Prostate gland (tissue), 2 donors: ENCODE measurements at regions not wholly inside any gene's neighbourhood (a gene's known extent, or its start where the extent isn't known, plus 50 kb on each side); places are given as distances from the start of the nearest gene placed in this dataset.

Experiments
- DNase-seq: peaks from one replicate; pipeline ENCODE4 v3.0.0-alpha.2; 2019; ENCODE audit warnings: low spot score
- H3K27ac ChIP-seq, 2 donors: fragments of 200-600 bp; sonication (generic); 2 replicates each; pipeline ENCODE4 v1.5.1; 2017 to 2019
- H3K27me3 ChIP-seq: fragments of 200-600 bp; sonication (generic); replicated peaks from 2 replicates; pipeline ENCODE4 v1.5.1; 2019; ENCODE audit not compliant: insufficient read depth
- H3K36me3 ChIP-seq, 2 donors: fragments of 200-600 bp; sonication (generic); 1 replicate in 1 of 2; 2 replicates in 1 of 2; pipeline versions ENCODE4 v1.5.1 to v1.8.1; 2017 to 2019
- H3K4me1 ChIP-seq: fragments of 200-600 bp; sonication (generic); replicated peaks from 2 replicates; pipeline ENCODE4 v1.5.1; 2019
- H3K4me3 ChIP-seq, 2 donors: fragments of 200-600 bp; sonication (generic); 2 replicates each; pipeline ENCODE4 v1.5.1; 2017 to 2019
- H3K9me3 ChIP-seq: fragments of 200-600 bp; sonication (generic); 2 replicates; pipeline ENCODE4 v1.5.1; 2017
- POLR2A ChIP-seq: fragments of 450-650 bp; IDR thresholded peaks from one replicate; pipeline ENCODE4 v1.6.1; 2016; ENCODE audit warnings: antibody characterized with exemption, mild to moderate bottlenecking
- POLR2AphosphoS5 ChIP-seq: sonication (generic); formaldehyde crosslinking; IDR thresholded peaks from one replicate; pipeline ENCODE4 v1.6.1; 2017; ENCODE audit warnings: antibody characterized with exemption
- WGBS: methylation state at CpG from one replicate; pipeline ENCODE4 v1.1.5; 2018; 5-methylcytosine and 5-hydroxymethylcytosine counted together
- intact Hi-C: fragments of 100-400 bp; cut with DNase I; formaldehyde crosslinking; loops from one replicate; pipeline ENCODE4 v1.14.2; 2022
- TF ChIP-seq, protein P1 (sequence below), 4 experiments: fragments of 200-600 bp in 2 of 4; fragments of 450-650 bp in 2 of 4; sonication (generic) in 2 of 4; IDR thresholded peaks; 1 replicate in 3 of 4; 2 replicates in 1 of 4; pipeline ENCODE4 v1.5.1; 2016 to 2019; ENCODE audit warnings: antibody characterized with exemption in 4 of 4, mild to moderate bottlenecking in 2 of 4, moderate library complexity in 2 of 4

DNA sequence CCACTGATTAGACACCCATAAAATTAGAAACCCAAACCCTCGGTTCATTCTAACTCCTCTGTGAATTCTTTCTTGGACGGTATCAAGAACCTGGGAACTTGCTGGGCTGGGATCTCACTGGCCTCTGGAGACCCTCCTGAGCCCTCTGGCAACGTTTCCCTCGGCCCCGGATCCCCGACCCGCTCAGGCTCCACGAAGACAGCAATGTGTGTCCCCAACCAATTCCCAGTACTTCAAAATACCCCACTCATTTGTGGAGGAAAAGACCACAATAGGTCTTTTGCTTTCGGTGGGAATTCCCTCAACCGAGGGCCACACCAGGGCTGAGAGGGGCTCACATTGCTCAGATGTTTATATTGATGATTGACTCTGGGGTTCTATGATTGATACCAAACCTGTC, 117.9 kb upstream of the PRR20G start:
- WGBS = 85% methylated on average over 10 of the region's 10 CpGs
- Histone ChIP-seq H3K27ac (no peak overlapping the region), H3K4me1 (no peaks in the 10 kb centered on the region), H3K36me3 (no peaks in the 10 kb centered on the region), H3K4me3 (no peak overlapping the region), H3K9me3 (no peaks in the 10 kb centered on the region), H3K27me3 (no peaks in the 10 kb centered on the region)
- TF ChIP-seq, protein P1, sequence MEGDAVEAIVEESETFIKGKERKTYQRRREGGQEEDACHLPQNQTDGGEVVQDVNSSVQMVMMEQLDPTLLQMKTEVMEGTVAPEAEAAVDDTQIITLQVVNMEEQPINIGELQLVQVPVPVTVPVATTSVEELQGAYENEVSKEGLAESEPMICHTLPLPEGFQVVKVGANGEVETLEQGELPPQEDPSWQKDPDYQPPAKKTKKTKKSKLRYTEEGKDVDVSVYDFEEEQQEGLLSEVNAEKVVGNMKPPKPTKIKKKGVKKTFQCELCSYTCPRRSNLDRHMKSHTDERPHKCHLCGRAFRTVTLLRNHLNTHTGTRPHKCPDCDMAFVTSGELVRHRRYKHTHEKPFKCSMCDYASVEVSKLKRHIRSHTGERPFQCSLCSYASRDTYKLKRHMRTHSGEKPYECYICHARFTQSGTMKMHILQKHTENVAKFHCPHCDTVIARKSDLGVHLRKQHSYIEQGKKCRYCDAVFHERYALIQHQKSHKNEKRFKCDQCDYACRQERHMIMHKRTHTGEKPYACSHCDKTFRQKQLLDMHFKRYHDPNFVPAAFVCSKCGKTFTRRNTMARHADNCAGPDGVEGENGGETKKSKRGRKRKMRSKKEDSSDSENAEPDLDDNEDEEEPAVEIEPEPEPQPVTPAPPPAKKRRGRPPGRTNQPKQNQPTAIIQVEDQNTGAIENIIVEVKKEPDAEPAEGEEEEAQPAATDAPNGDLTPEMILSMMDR (IDR thresholded peaks at IDR 0.05) = no peak
- TF ChIP-seq POLR2AphosphoS5 (no peak), POLR2A (no peak)
- intact Hi-C loops = no loop called here
- no peak for DNase-seq

DNA sequence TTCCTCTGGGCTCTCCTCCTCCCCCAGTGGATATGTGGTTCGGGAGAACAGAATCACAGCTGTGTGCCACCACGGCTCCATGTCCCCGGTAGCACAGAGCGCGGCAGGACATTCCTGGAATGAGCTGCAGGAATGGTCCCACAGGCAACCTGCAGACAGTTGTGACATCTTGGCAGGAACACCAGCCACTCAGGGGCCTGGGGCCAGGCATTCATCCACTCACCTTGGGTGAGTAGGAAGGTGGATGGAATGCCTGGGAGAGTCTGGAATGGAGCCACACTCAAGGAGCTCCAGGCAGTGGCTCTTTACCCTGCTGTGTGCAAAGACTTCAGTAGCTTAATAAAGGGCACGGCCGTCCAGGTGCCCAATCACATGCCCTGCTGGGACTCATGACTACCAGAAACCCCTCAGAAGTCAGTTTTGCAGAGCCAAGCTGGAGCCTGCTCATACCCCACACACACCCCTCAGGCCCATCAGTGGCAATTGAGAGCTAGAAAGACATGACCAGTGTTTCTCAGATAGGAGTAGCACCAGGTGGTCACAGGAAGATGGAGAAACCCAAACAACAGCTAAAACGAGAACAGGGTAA, 117.3 kb upstream of the PRR20G start:
- no peak for TF ChIP-seq POLR2A
- TF ChIP-seq, protein P1 (IDR thresholded peaks at IDR 0.05) = no peak
- no peak for TF ChIP-seq POLR2AphosphoS5
- Histone ChIP-seq H3K27ac (no peak overlapping the region), H3K9me3 (no peaks in the 10 kb centered on the region), H3K27me3 (no peaks in the 10 kb centered on the region), H3K36me3 (no peaks in the 10 kb centered on the region), H3K4me3 (no peak overlapping the region), H3K4me1 (no peaks in the 10 kb centered on the region)
- intact Hi-C loops = no loop called here
- no peak for DNase-seq
- WGBS = 55% methylated on average over 8 of the region's 8 CpGs

DNA sequence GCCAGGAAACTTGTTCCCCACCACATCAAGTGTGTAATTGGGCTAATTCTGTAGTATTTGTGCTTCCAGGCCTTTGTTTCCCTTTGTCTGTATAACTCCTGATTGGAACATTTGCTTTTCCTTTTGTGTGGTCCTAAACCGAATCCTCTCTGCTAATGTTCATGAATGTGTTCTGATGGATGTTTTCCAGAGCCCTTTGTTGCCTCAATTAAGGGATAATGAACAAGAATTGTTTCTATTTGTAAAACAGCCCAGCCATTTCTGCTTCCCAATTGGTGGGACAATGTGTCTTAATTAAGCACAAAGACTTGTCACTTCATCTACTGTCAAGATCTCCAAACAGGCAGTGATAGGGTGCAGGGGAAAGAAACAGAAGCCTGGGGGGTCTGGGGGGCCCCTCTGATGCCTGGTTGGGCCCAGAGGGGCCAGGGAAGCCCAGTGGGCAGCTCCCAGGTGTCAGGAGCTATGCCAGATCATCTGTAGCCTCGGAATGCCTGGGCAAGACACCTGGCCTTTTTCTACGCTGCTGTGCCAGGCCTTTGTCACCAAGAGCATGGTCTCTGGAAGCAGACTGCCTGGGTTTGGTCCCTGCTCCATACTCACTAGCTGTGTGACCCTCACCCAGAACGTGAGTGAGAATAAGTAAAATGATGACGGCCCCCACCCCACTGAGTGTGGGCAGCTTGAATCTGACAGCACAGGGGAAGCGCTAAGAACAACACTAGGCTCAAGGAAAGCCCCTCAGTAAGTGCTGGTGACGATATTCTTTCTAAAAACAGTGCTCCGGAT, 116.6 kb upstream of the PRR20G start:
- WGBS = 73% methylated on average over 8 of the region's 8 CpGs
- Histone ChIP-seq H3K9me3 (no peaks in the 10 kb centered on the region), H3K27me3 (no peaks in the 10 kb centered on the region), H3K36me3 (no peaks in the 10 kb centered on the region), H3K27ac (no peak overlapping the region), H3K4me1 (no peaks in the 10 kb centered on the region), H3K4me3 (no peak overlapping the region)
- intact Hi-C loops = no loop called here
- TF ChIP-seq POLR2AphosphoS5 = no peak
- TF ChIP-seq, protein P1 (IDR thresholded peaks at IDR 0.05) = no peak
- no peak for TF ChIP-seq POLR2A
- DNase-seq = no peak

DNA sequence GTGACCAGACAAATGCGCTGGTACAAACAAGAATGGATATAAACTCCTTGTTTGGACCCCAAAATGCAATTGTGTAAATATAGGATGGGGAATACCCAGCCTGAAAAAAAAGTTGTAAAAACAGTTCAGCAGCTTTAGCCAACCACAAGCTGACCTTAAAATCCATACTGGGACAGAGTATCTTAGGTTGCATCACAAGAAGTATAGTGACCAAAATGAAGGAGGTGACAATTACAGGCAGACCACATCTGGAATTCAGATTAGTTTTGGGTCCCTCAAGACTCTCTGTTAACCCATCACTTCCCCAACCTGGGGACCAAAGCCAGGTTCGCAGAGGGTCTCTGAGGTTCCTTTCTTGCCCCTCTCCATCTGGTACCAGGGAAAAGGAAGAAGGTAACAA, 115.9 kb upstream of the PRR20G start:
- no peak for DNase-seq
- no peaks in the 10 kb centered on the region for H3K36me3 ChIP-seq
- H3K27me3 ChIP-seq = no peaks in the 10 kb centered on the region
- TF ChIP-seq, protein P1 (IDR thresholded peaks at IDR 0.05) = no peak
- TF ChIP-seq POLR2AphosphoS5 = no peak
- H3K4me3 ChIP-seq = no peak overlapping the region
- intact Hi-C loops = no loop called here
- no peaks in the 10 kb centered on the region for H3K9me3 ChIP-seq
- WGBS = 96% methylated on average over 2 of the region's 2 CpGs
- no peak overlapping the region for H3K27ac ChIP-seq
- H3K4me1 ChIP-seq = no peaks in the 10 kb centered on the region

DNA sequence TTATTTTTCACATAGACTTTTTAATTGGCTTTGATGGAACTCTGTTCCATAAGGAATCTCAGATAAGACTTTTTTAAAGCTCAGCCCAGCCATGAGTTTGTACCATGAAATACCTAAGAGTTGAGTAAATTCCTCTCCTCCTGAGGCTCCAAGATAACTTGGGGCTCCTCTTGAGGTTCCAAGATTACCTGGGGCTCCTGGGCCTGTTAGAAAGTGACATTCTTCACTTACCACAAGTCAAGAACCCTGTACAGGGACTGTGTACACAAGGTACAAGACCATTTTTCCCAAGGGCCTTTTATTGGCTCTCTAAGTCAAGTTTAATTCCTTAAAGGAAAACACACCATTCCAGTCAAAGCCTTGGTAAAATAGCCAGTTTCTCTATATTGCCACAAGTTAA, 111.3 kb upstream of the PRR20G start:
- no peak overlapping the region for H3K27ac ChIP-seq
- no peaks in the 10 kb centered on the region for H3K36me3 ChIP-seq
- intact Hi-C loops = no loop called here
- H3K4me1 ChIP-seq = no peaks in the 10 kb centered on the region
- no peaks in the 10 kb centered on the region for H3K9me3 ChIP-seq
- no peak for TF ChIP-seq POLR2A
- TF ChIP-seq POLR2AphosphoS5 = no peak
- TF ChIP-seq, protein P1 (IDR thresholded peaks at IDR 0.05) = no peak
- H3K27me3 ChIP-seq = no peaks in the 10 kb centered on the region
- H3K4me3 ChIP-seq = no peak overlapping the region
- no peak for DNase-seq
